K562 (cell line): ENCODE measurements at regions not wholly inside any gene's neighbourhood (a gene's known extent, or its start where the extent isn't known, plus 50 kb on each side); places are given as distances from the start of the nearest gene placed in this dataset.

Experiments used
- ATAC-seq: fragments of 200-7000 bp; cut with Tn5 transposase; 3 replicates; pipeline ENCODE4 v1.9.1; 2020; ENCODE audit warnings: moderate library complexity
- BruUV-seq: library from RNA; stranded (reverse); fragments of 400-500 nt; replicated peaks from 2 replicates; lab custom pipeline; 2021; lab: Mats Ljungman, UMichigan
- CTCF ChIA-PET: fragments of 300-600 bp; formaldehyde crosslinking; extraction: SDS; loops from one replicate; lab custom pipeline; 2021; ENCODE audit warnings: low intra/inter-chr PET ratio; lab: Yijun Ruan, JAX
- POLR2A ChIA-PET: fragments of 300-600, 350-650 bp; sonication (Branson Sonifier 250); formaldehyde crosslinking; extraction: SDS; loops from one replicate; lab custom pipeline; 2021; ENCODE audit warnings: antibody characterized with exemption, inconsistent platforms; lab: Yijun Ruan, JAX
- DNase-seq, 4 experiments: peaks; one replicate each; pipeline versions ENCODE4 v3.0.0 to v3.0.0-alpha.2; 2011 to 2018; ENCODE audit warnings: low spot score in 3 of 4, mixed read lengths in 3 of 4; ENCODE audit errors: extremely low read depth in 1 of 4
- FAIRE-seq: peaks from 2 replicates; lab custom pipeline; 2011; peaks lifted over from hg19 to GRCh38; lab: Jason Lieb, UNC
- H2AFZ ChIP-seq: 2 replicates; pipeline ENCODE4 v1.6.0; 2011; ENCODE audit warnings: low read depth, low read length, control low read depth, inconsistent platforms
- H3K27ac ChIP-seq: fragments of 200-600 bp; 3 replicates; pipeline ENCODE4 v1.8.0; 2011; ENCODE audit warnings: low read depth, mild to moderate bottlenecking, control low read depth, inconsistent platforms, low read length, moderate library complexity, mixed read lengths; ENCODE audit errors: extremely low read depth
- H3K27me3 ChIP-seq, 2 experiments: fragments of 300-600 bp in 1 of 2; 2 replicates in 1 of 2; 3 replicates in 1 of 2; pipeline versions ENCODE4 v1.6.0 to v1.8.0; 2011; ENCODE audit warnings: inconsistent platforms in 2 of 2, low read length in 2 of 2, mild to moderate bottlenecking in 1 of 2, mixed read lengths in 1 of 2, moderate library complexity in 1 of 2; ENCODE audit not compliant: control insufficient read depth in 2 of 2, insufficient read depth in 2 of 2
- H3K36me3 ChIP-seq: fragments of 300-600 bp; 3 replicates; pipeline ENCODE4 v1.8.0; 2011; ENCODE audit warnings: mild to moderate bottlenecking, low read length, inconsistent platforms; ENCODE audit not compliant: control insufficient read depth, insufficient read depth
- H3K4me1 ChIP-seq, 2 experiments: fragments of 200-600 bp in 1 of 2; replicated peaks in 1 of 2; 2 replicates in 1 of 2; 3 replicates in 1 of 2; pipeline versions ENCODE4 v1.5.1 to v1.8.0; 2011; ENCODE audit warnings: inconsistent platforms in 2 of 2, low read length in 2 of 2, mild to moderate bottlenecking in 1 of 2, mixed read lengths in 1 of 2, moderate library complexity in 1 of 2; ENCODE audit not compliant: control insufficient read depth in 2 of 2, insufficient read depth in 2 of 2
- H3K4me2 ChIP-seq: 2 replicates; pipeline ENCODE4 v1.6.1; 2011; ENCODE audit warnings: low read length, control low read depth, inconsistent platforms, mixed read lengths; ENCODE audit not compliant: insufficient read depth
- H3K4me3 ChIP-seq: fragments of 200-600 bp; sonication (generic), shearing (Covaris generic); 2 replicates; pipeline ENCODE4 v1.5.1; 2016; ENCODE audit warnings: control low read depth, inconsistent platforms
- H3K79me2 ChIP-seq: fragments of 200-600 bp; 3 replicates; pipeline ENCODE4 v1.8.0; 2011; ENCODE audit warnings: low read length, inconsistent platforms; ENCODE audit not compliant: control insufficient read depth, insufficient read depth
- H3K9ac ChIP-seq, 2 experiments: 2 replicates each; pipeline versions ENCODE4 v1.6.0 to v1.6.1; 2011; ENCODE audit warnings: low read depth in 2 of 2, low read length in 2 of 2, control low read depth in 1 of 2, inconsistent platforms in 1 of 2, mild to moderate bottlenecking in 1 of 2, mixed read lengths in 1 of 2; ENCODE audit not compliant: insufficient read depth in 1 of 2
- H3K9me1 ChIP-seq: one replicate; pipeline ENCODE4 v1.6.0; 2011; ENCODE audit warnings: inconsistent platforms, mild to moderate bottlenecking, low read length, moderate library complexity; ENCODE audit not compliant: control insufficient read depth, insufficient read depth
- H3K9me3 ChIP-seq: replicated peaks from 2 replicates; pipeline ENCODE4 v1.5.1; 2011; ENCODE audit warnings: low read depth, low read length, inconsistent platforms; ENCODE audit not compliant: control insufficient read depth, insufficient read depth
- H4K20me1 ChIP-seq: replicated peaks from 2 replicates; pipeline ENCODE4 v1.6.1; 2011; ENCODE audit warnings: low read length, inconsistent platforms, mixed read lengths; ENCODE audit not compliant: control insufficient read depth, insufficient read depth
- CC2D1A ChIP-seq: fragments of 450-650 bp; IDR thresholded peaks from 2 replicates; pipeline ENCODE4 v1.6.1; 2017; ENCODE audit warnings: mild to moderate bottlenecking
- CREM ChIP-seq: IDR thresholded peaks from 2 replicates; pipeline ENCODE4 v1.6.1; 2014; ENCODE audit warnings: antibody characterized with exemption, low read depth
- POLR2G ChIP-seq: fragments of 200-400 bp; formaldehyde crosslinking; IDR thresholded peaks from 2 replicates; pipeline ENCODE4 v1.6.1; 2017; ENCODE audit warnings: low read depth, mild to moderate bottlenecking, antibody characterized with exemption, low read length, moderate library complexity
- TAF9B ChIP-seq: fragments of 450-650 bp; IDR thresholded peaks from 2 replicates; pipeline ENCODE4 v1.6.1; 2018; ENCODE audit warnings: mild to moderate bottlenecking; ENCODE audit not compliant: partially characterized antibody
- WGBS: fragments of 100-300 bp; shearing (Covaris generic); methylation state at CpG from one replicate; pipeline ENCODE4 v1.1.6; 2016; ENCODE audit warnings: low coverage, mixed read lengths; ENCODE audit not compliant: insufficient coverage; ENCODE audit errors: missing lambda C conversion rate; 5-methylcytosine and 5-hydroxymethylcytosine counted together
- in situ Hi-C: fragments of 300-500 bp; cut with MboI; formaldehyde crosslinking; loops from 4 replicates; pipeline ENCODE4 v1.15.0; 2018; ENCODE audit warnings: inconsistent platforms, mixed read lengths
- intact Hi-C: fragments of 100-400 bp; cut with micrococcal nuclease; formaldehyde crosslinking; loops from 2 replicates; pipeline ENCODE4 v1.14.2; 2022

DNA sequence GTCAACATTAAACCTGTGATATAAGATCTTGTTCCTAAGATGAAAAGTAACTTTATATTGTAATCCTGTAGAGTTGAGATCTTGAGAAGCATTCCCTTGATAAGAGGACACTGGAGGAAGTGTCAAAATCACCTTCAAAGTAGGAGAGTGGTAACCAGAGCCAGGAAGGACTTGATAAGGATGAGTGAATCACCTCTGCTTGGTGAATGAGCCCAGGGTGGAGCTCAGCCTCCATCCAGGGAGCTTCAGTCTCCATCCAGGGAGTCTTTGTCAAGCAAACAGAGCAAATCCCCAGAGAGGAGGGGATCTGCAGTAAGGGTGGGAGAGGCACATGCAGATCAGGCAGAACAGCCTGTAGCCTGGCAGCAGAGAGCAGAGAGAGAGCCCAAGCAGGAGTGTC, 167.1 kb upstream of the SIX2 start:
- H2AFZ ChIP-seq = no peak overlapping the region
- H3K27me3 ChIP-seq = no peaks in the 10 kb centered on the region; a peak in 1 of 5 replicates
- no peak overlapping the region for H3K9ac ChIP-seq
- no peak for ATAC-seq
- H4K20me1 ChIP-seq = no peaks in the 10 kb centered on the region; the same call in 1 of the 2 replicates
- intact Hi-C loops (no loop called here), in situ Hi-C loops (no loop called here)
- DNase-seq = no peak
- H3K36me3 ChIP-seq = no peaks in the 10 kb centered on the region
- POLR2A ChIA-PET = no interaction called here
- no peak for TF ChIP-seq TAF9B
- TF ChIP-seq CC2D1A = no peak
- H3K79me2 ChIP-seq = no peaks in the 10 kb centered on the region
- no peaks in the 10 kb centered on the region for H3K4me1 ChIP-seq
- CTCF ChIA-PET = no interaction called here
- H3K27ac ChIP-seq = no peak overlapping the region
- H3K4me3 ChIP-seq = no peak overlapping the region
- no peak overlapping the region for H3K4me2 ChIP-seq
- no TSS peak for BruUV-seq
- no peak for FAIRE-seq
- no peaks in the 10 kb centered on the region for H3K9me1 ChIP-seq
- H3K9me3 ChIP-seq = no peaks in the 10 kb centered on the region

DNA sequence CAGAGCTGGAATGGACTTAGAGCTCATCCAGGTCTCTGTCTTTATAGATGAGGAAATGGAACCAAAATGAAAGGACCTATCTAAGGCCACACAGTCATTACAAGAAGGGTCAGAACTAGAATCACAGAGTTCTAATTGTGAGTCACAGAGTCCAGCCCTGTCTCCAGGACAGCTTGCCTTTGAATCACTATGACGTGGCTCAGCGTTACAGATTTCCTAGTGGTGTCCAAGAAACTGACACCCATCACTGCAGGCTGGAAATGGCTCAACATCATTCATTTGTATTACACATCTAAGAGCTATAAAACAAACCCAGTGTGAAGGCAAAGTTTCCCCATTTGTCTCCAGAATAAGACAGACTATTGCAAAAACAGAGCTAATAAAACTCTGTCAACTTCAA, 164.3 kb upstream of the SIX2 start:
- WGBS = 0% methylated on average over 2 of the region's 2 CpGs
- no peaks in the 10 kb centered on the region for H3K36me3 ChIP-seq
- CTCF ChIA-PET = no interaction called here
- no peak overlapping the region for H3K9ac ChIP-seq
- no peak for ATAC-seq
- intact Hi-C loops = no loop called here
- no peak overlapping the region for H2AFZ ChIP-seq
- no peaks in the 10 kb centered on the region; a peak in 1 of 5 replicates for H3K4me1 ChIP-seq
- TF ChIP-seq CREM (0 out of 2 replicates have a peak, but pooled peaks have one; percentile 9), POLR2G (no peak)
- TF ChIP-seq, all 486 proteins: peak for 1
- in situ Hi-C loops = no loop called here
- peaks cover 2 to 19% of the 10 kb centered on the region in 2 experiments; a peak in 3 of 5 replicates for H3K27me3 ChIP-seq
- no peak overlapping the region for H3K27ac ChIP-seq
- no peaks in the 10 kb centered on the region for H3K9me1 ChIP-seq
- FAIRE-seq (peak; percentile 48), DNase-seq (no peak)
- POLR2A ChIA-PET = interaction anchor here (0.8 kb wide), 1 partner anchor 84 kb away, joined by 3 read pairs; no protein-coding TSS in a partner anchor
- H3K4me3 ChIP-seq = no peak overlapping the region
- no peaks in the 10 kb centered on the region for H3K9me3 ChIP-seq
- no peaks in the 10 kb centered on the region for H4K20me1 ChIP-seq
- H3K79me2 ChIP-seq = no peaks in the 10 kb centered on the region
- no TSS peak for BruUV-seq
- H3K4me2 ChIP-seq = no peak overlapping the region
